Panc1 (cell line): ENCODE measurements at regions not wholly inside any gene's neighbourhood (a gene's known extent, or its start where the extent isn't known, plus 50 kb on each side); places are given as distances from the start of the nearest gene placed in this dataset.
"Not testable (repeated sequence)": the region's sequence is repeated elsewhere in the genome, so short reads cannot be mapped to it uniquely, and the experiment has no call there.

Experiments used
- ATAC-seq: fragments of 200-7000 bp; cut with Tn5 transposase; 2 replicates; pipeline ENCODE4 v1.9.1; 2020; ENCODE audit warnings: mild to moderate bottlenecking, moderate library complexity
- BruUV-seq: library from RNA; stranded (reverse); fragments of 400-500 nt; replicated peaks from 2 replicates; lab custom pipeline; 2021; lab: Mats Ljungman, UMichigan
- CTCF ChIA-PET: fragments of 300-600 bp; sonication (Branson Sonifier 250); formaldehyde crosslinking; loops from one replicate; lab custom pipeline; 2022; ENCODE audit warnings: antibody characterized with exemption; lab: Charles Lee
- POLR2A ChIA-PET: fragments of 300-600 bp; sonication (Branson Sonifier 250); formaldehyde crosslinking; loops from one replicate; lab custom pipeline; 2022; ENCODE audit warnings: antibody characterized with exemption; lab: Charles Lee
- DNase-seq: peaks from one replicate; pipeline ENCODE4 v3.0.0-alpha.2; 2010; ENCODE audit warnings: low read depth, low spot score
- H3K27ac ChIP-seq: 2 replicates; pipeline ENCODE4 v1.5.1; 2011; ENCODE audit warnings: mild to moderate bottlenecking, low read length, inconsistent platforms
- H3K27me3 ChIP-seq: fragments of 200-500 bp; sonication (Bioruptor generic); 2 replicates; pipeline ENCODE4 v1.6.0; 2014; ENCODE audit warnings: low read length, inconsistent platforms; ENCODE audit not compliant: control insufficient read depth, insufficient read depth
- H3K36me3 ChIP-seq: fragments of 200-500 bp; sonication (Bioruptor generic); 2 replicates; pipeline ENCODE4 v1.5.1; 2014; ENCODE audit warnings: inconsistent platforms, mild to moderate bottlenecking, low read length, moderate library complexity; ENCODE audit not compliant: control insufficient read depth, insufficient read depth
- H3K4me1 ChIP-seq: 2 replicates; pipeline ENCODE4 v1.5.1; 2011; ENCODE audit warnings: inconsistent platforms, mild to moderate bottlenecking, low read length, moderate library complexity; ENCODE audit not compliant: control insufficient read depth, insufficient read depth
- H3K4me3 ChIP-seq, 2 experiments: 2 replicates each; pipeline ENCODE4 v1.5.1; 2011 to 2012; ENCODE audit warnings: low read depth in 2 of 2, low read length in 2 of 2, mild to moderate bottlenecking in 2 of 2, inconsistent platforms in 1 of 2, moderate library complexity in 1 of 2
- H3K9me3 ChIP-seq: fragments of 200-500 bp; sonication (Bioruptor generic); 2 replicates; pipeline ENCODE4 v1.5.1; 2014; ENCODE audit warnings: low read depth, mild to moderate bottlenecking, inconsistent platforms, low read length, moderate library complexity; ENCODE audit not compliant: control insufficient read depth, insufficient read depth
- CTCF ChIP-seq: fragments of 450-650 bp; IDR thresholded peaks from 2 replicates; pipeline ENCODE4 v1.5.1; 2017; ENCODE audit warnings: mild to moderate bottlenecking
- POLR2AphosphoS5 ChIP-seq: IDR thresholded peaks from 2 replicates; pipeline ENCODE4 v1.6.1; 2012; ENCODE audit warnings: mild to moderate bottlenecking, low read depth, low read length, moderate library complexity
- REST ChIP-seq, 2 experiments: IDR thresholded peaks; 2 replicates each; pipeline ENCODE4 v1.6.1; 2011 to 2012; ENCODE audit warnings: low read depth in 2 of 2, control low read depth in 1 of 2, low read length in 1 of 2, mild to moderate bottlenecking in 1 of 2, moderate library complexity in 1 of 2; ENCODE audit not compliant: insufficient read depth in 1 of 2
- SIN3A ChIP-seq: IDR thresholded peaks from 2 replicates; pipeline ENCODE4 v1.6.1; 2012; ENCODE audit warnings: low read depth, mild to moderate bottlenecking, low read length, moderate library complexity, borderline replicate concordance; ENCODE audit not compliant: insufficient read depth
- TCF7L2 ChIP-seq: IDR thresholded peaks from 2 replicates; pipeline ENCODE4 v1.6.1; 2011; ENCODE audit warnings: mild to moderate bottlenecking, low read depth, low read length, inconsistent platforms
- in situ Hi-C: cut with HindIII; loops from 2 replicates; pipeline ENCODE4 v1.10.0; 2016; ENCODE audit warnings: low sequenced_read_pairs, low pct_unique_long_range_greater_than_20kb
- intact Hi-C: fragments of 100-400 bp; cut with micrococcal nuclease; formaldehyde crosslinking; loops from one replicate; pipeline ENCODE4 v1.10.0; 2022; ENCODE audit not compliant: unreplicated experiment

GRCh38 chr18:15164446-15164845, 416.5 kb downstream of the ANKRD30B start:
- BruUV-seq, POLR2A ChIA-PET, in situ Hi-C loops, H3K9me3 ChIP-seq, H3K4me3 ChIP-seq, H3K27ac ChIP-seq, H3K27me3 ChIP-seq, DNase-seq, H3K36me3 ChIP-seq, intact Hi-C loops, H3K4me1 ChIP-seq, ATAC-seq, CTCF ChIA-PET: not testable (repeated sequence)

- Histone ChIP-seq H3K36me3 (no peaks in the 10 kb centered on the region), H3K27me3 (no peaks in the 10 kb centered on the region), H3K4me3 (no peak overlapping the region), H3K9me3 (no peaks in the 10 kb centered on the region), H3K4me1 (no peaks in the 10 kb centered on the region), H3K27ac (no peak overlapping the region)
- DNase-seq (no peak), ATAC-seq (no peak)
- POLR2A ChIA-PET: no interaction called here
- CTCF ChIA-PET: no interaction called here
- BruUV-seq: no TSS peak
- in situ Hi-C loops: no loop called here
- TF ChIP-seq CTCF (no peak), POLR2AphosphoS5 (no peak), TCF7L2 (no peak), SIN3A (no peak), REST (IDR thresholded peaks at IDR 0.05; ENCODE audit: insufficient read depth in 1 of 2, low read depth in 2 of 2, low read length in 1 of 2) (no peak)
- intact Hi-C loops: no loop called here
Measured at GRCh38 chr18:15165048-15165447, 417.1 kb downstream of the ANKRD30B start.

GRCh38 chr18:15193028-15193427, 445.1 kb downstream of the ANKRD30B start:
- intact Hi-C loops: not testable (repeated sequence)

GRCh38 chr18:15193813-15194212, 445.8 kb downstream of the ANKRD30B start:
- H3K27me3 ChIP-seq, H3K4me3 ChIP-seq, H3K4me1 ChIP-seq, H3K27ac ChIP-seq, H3K9me3 ChIP-seq, in situ Hi-C loops, intact Hi-C loops, H3K36me3 ChIP-seq, POLR2A ChIA-PET, ATAC-seq, CTCF ChIA-PET, DNase-seq, BruUV-seq: not testable (repeated sequence)

More at GRCh38 chr18:15193028-15193427, 445.1 kb downstream of the ANKRD30B start:
- H3K36me3 ChIP-seq, in situ Hi-C loops, H3K4me1 ChIP-seq, H3K27me3 ChIP-seq, POLR2A ChIA-PET, H3K27ac ChIP-seq, H3K9me3 ChIP-seq, CTCF ChIA-PET, H3K4me3 ChIP-seq, BruUV-seq, DNase-seq, ATAC-seq: not testable (repeated sequence)

- in situ Hi-C loops, H3K9me3 ChIP-seq, ATAC-seq, POLR2A ChIA-PET, DNase-seq, H3K36me3 ChIP-seq, BruUV-seq, H3K27ac ChIP-seq, H3K4me1 ChIP-seq, H3K27me3 ChIP-seq, intact Hi-C loops, CTCF ChIA-PET: not testable (repeated sequence)
- peak overlapping the region in 1 of 2 experiments; percentile 21; a peak in 2 of 4 replicates for H3K4me3 ChIP-seq
Measured at GRCh38 chr18:15197338-15198115, 449.6 kb downstream of the ANKRD30B start.
